GM21447 (cell line): ENCODE measurements at regions not wholly inside any gene's neighbourhood (a gene's known extent, or its start where the extent isn't known, plus 50 kb on each side); places are given as distances from the start of the nearest gene placed in this dataset.
"Not testable (repeated sequence)": the region's sequence is repeated elsewhere in the genome, so short reads cannot be mapped to it uniquely, and the experiment has no call there.

Experiments
- ATAC-seq: cut with Tn5 transposase; IDR thresholded peaks from one replicate; pipeline ENCODE4 v1.9.1; 2021; ENCODE audit not compliant: unreplicated experiment

DNA sequence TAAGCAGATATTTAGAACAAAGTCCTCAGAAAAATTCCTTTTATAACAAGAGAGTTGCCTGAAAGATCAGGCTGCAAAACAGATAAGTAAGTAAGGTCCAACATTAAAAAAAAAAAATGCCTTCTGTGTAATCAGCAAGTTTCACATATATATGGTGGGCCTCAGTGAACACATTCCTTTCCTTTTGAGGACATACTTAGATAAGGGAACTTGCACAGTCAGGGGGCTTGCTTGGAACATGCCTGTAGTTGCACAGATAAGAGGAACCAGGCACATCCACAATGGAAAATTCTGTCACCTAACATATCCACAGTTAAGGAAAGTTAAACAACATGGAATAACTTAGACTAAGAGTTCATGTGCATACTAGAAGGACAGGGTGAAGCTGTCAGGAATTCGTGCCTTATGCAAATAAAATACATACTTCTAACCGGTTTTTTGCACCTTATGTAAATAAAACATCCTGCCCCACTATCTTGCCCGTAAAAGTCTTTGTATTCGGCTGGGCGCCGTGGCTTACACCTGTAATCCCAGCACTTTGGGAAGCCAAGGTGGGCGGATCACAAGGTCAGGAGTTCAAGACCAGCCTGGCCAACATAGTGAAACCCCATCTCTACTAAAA lies 257.3 kb downstream of the ZNF33B start:
- no peak for ATAC-seq

DNA sequence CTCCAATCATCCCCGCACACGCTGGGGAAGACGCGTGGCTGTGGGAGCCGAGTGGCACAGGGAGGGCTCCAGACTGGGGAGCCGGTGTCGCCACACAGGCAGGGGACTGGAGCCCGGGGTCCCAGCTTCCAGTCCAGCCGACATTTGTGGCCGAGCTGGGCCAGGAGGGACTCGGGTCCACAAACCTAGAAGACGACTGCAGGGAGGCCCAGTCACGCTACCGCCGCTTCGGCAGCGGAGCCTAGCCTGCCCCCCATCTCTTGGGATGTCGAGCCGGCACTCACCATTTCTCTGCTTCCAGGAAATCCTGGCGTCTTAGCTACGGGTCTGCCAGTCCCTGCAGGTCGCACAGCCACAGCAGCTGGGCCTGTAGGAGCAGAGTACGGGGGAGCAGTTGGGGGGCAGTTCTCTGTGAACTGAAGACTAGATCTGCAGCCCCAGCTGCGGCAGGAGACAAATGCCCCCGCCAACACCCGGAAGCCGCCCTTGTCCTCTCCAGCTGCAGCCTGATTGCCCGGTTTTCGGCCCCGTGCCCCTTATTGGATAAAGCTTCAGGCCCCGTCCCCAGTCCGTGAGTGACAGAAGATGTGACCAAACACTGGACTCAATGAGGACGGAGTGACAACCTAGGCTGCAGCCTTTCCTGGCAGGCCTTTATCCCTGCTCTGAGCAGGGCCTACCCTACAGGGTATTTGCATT lies 270.7 kb downstream of the ZNF33B start:
- ATAC-seq: peak; percentile 99

- ATAC-seq: no peak
Measured at GRCh38 chr10:42351745-42352144, 286.6 kb downstream of the ZNF33B start.

DNA sequence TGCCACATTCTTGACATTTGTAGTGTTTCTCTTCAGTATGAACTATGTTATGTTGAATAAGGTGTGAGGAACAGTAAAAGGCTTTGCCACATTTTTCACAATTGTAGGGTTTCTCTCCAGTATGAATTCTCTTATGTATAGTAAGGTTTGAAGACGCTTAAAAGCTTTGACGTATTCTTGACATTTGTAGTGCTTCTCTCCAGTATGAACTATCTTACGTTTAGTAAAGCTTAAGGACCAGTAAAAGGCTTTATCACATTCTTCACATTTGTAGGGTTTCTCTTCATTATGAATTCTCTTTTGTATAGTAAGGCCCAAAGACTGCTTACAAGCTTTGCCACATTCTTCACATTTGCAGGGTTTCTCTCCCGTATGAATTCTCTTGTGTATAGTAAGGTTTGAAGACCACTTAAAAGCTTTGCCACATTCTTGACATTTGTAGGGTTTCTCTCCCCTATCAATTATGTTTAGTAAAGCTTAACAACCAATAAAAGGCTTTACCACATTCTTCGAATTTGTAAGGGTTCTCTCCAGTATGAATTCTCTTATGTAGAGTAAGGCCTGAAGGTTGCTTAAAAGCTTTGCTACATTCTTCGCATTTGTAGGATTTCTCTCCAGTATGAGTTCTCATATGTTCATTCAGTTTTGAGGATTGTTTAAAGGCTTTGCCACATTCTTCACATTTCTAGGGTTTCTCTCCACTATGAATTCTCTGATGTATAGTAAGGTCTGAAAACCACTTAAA lies 301.6 kb downstream of the ZNF33B start:
- not testable (repeated sequence) for ATAC-seq

- not testable (repeated sequence) for ATAC-seq
Measured at GRCh38 chr10:42335653-42336296, 302.6 kb downstream of the ZNF33B start.

- ATAC-seq: no peak
Measured at GRCh38 chr10:42304341-42304740, 334.0 kb downstream of the ZNF33B start.

DNA sequence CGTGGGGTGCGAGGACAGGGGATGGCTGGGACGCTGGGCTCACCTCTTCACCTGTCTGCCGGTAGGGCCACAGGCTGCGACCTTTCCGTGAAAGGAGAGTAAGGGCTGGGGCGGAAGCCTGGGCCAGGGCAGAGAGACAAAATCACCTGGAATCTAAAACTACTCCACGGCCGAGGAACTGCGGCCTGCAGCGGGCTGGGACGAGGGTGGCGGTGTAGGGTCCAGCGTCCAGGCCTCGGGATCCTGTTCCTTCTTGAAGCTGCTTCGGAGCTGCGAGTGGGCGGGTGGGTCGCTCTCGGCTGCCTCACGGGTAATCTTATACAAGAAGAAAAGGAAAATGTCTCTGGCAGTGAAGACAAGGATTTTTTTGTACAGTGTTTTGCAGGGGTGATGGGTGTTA lies 356.5 kb downstream of the ZNF33B start:
- ATAC-seq: not testable (repeated sequence)

DNA sequence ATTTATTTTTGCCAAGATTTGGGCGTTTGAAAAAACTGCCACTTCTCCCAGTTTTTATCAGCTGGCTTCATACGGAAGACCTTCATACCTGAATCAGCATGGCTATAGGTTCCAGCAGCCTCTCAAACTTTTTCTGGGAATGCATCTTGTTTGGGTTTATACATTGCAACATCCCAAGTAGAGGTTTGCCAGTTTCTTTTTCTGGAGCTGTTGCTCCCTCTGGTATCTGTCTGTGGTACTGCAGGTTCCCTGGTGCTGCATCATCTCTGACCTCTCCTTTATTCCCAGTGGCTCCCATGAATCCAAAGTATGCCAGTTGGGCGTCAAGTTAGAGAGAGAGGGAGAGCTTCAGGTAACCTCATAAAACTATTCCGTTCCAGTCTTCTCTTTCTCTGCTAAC lies 368.6 kb downstream of the ZNF33B start:
- not testable (repeated sequence) for ATAC-seq

- not testable (repeated sequence) for ATAC-seq
Measured at GRCh38 chr10:42263259-42263658, 375.1 kb downstream of the ZNF33B start.

GRCh38 chr10:42243002-42243401 lies 395.4 kb downstream of the ZNF33B start:
- not testable (repeated sequence) for ATAC-seq

DNA sequence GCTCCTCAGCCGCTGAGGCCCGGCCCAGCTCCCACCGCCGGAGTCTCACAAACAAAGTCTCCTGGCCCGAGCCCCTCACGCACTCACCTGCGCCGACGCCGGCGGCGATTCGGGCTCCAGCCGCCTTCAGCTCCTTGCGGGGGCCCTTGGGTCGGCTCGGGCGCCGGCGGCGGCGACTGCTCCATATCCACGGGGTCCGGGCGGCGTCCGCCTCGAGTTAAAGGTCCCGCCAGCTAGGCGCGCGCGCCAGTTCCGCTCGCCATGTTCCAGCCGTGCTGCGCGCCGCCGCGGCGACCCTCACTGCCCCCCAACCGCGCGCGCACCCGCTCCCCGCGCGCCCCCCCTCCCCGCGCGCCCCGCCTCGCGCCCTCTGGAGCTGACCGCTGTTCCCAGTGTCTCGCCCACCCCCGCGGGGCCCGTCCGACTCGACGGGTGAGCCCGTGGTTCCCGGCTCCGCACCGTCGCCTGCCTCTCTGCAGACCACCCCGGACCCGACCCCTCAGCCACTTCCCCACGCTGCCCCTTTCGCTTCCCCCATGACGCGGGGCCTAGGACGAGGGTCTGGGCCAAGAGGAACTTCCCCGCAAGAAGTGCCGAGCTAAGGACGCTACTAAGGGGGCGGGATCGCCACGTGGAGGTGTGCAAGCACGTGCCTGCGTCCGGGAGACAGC lies 396.1 kb downstream of the ZNF33B start:
- no peak for ATAC-seq

DNA sequence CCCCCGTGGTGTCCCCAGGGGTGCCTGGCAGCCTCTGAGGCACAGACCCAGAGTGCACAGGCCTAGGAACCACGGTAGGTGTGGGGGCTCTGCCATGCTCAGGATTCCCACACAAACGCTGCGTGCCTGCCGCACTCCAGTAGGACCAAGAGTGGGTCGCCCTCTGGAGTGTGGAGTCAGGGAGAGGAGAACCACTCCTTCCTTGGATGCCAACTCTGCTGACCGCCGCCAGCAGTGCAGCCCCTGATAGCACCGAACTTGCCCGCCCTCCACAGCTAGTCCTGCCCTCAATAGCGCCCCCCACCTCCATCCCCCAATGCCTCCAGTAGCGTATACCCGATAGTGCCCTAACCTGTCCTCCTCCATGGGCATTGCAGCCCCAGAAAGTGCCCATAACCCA lies 402.0 kb downstream of the ZNF33B start:
- not testable (repeated sequence) for ATAC-seq

DNA sequence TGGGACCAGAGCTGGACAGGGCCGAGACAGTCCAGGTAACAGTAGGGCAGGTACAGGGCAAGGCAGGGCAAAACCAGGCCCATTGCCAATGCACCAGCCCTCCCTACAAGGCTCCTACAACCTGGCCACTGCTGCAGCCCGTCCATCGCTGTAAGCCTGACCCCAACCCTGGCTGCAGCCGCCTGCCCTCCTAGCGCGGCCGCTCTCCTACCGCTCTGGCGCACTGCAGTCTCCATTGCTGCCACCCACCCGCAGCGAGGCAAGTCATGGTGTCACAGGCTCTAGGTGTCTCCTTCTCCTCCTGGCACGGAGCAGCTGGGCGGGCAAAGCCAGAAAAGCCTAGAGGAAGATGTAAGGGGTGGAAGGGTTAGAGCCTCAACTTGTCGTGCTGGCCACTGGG lies 402.6 kb downstream of the ZNF33B start:
- ATAC-seq: not testable (repeated sequence)

DNA sequence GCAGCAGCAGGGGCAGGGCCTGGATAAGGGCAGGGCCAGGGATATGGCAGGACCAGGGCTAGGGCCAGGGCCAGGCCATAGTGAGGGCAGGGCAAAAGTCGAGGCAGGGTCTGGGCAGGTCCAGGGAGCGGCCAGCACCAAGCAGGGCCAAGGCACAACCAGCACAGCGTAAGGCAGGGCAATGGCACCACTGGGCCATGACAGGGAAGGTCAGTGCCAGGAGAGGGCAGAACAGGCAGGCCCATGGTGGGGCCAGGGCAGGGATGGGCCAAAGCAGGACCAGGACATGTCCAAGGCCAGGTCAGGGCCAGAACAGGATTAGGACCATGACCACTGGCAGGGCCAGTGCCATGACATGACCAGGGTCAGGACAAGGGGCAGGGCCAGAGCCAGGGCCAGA lies 403.1 kb downstream of the ZNF33B start:
- ATAC-seq: not testable (repeated sequence)

- ATAC-seq: not testable (repeated sequence)
Measured at GRCh38 chr10:42234506-42234905, 403.9 kb downstream of the ZNF33B start.

- ATAC-seq: not testable (repeated sequence)
Measured at GRCh38 chr10:42233461-42234206, 404.7 kb downstream of the ZNF33B start.

GRCh38 chr10:42232955-42233354 lies 405.4 kb downstream of the ZNF33B start:
- not testable (repeated sequence) for ATAC-seq

DNA sequence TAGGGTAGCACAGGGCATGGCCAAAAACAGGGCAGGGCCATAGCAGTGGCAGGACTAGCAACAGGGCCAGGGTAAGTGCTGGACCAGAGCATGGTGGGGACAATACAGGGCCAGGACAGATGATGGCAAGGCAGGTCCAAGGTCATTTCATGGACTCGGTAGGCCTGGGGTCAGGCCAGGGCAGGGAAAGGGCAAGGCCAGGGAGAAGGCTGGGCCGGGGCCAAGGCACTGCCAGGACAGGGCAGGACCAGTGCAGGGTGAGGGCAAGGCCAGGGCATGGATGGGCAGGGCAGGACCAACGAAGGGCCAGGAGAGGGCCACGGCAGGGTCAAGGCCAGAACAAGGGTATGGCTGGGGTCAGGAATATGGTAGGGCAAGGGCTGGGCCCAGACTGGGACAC lies 407.6 kb downstream of the ZNF33B start:
- not testable (repeated sequence) for ATAC-seq

DNA sequence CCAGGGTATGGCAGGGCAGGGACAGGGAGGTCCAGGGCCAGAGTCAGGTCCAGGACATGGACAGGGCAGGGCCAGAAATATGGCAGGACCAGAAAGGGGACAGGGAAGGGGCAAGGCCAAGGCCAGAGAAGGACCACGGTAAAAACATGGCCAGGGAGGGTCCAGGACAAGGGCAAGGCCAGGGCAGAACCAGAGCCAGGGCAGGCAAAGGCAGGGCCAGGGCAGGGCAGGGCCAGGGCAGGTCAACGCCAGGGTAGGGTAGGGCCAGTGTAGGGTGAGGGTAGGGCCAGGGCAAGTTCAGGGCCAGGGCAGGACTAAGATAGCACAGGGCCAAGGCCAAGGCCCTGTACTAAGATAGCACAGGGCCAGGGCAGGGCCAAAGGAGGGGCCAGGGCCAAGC lies 408.3 kb downstream of the ZNF33B start:
- ATAC-seq: not testable (repeated sequence)

DNA sequence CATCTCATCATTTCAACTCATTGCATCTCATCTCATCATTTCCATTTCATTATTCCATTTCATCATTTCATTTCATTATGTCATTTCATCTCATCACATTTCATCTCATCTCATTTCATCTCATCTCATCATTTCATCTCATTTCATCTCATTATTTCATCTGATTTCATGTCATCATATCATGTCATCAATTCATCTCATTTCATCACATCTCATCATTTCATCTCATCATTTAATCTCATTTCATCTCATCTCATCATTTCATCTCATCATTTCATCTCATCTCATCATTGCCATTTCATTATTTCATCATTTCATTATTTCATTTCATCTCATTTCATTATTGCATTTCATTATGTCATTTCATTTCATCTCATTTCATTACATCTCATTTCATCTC lies 410.5 kb downstream of the ZNF33B start:
- ATAC-seq: not testable (repeated sequence)
